Left ventricle myocardium superior (tissue), 1 donor: ENCODE measurements at regions not wholly inside any gene's neighbourhood (a gene's known extent, or its start where the extent isn't known, plus 50 kb on each side); places are given as distances from the start of the nearest gene placed in this dataset.

Experiments used
- ATAC-seq: fragments of 200-7000 bp; cut with Tn5 transposase; one replicate; pipeline ENCODE4 v1.9.1; 2020; ENCODE audit warnings: mild to moderate bottlenecking, moderate library complexity
- DNase-seq: peaks from one replicate; pipeline ENCODE4 v3.0.0-alpha.2; 2020
- intact Hi-C: fragments of 100-400 bp; cut with micrococcal nuclease; formaldehyde crosslinking; loops from one replicate; pipeline ENCODE4 v1.11.0; 2022
- donor health status: DM: no; HTN: yes; CAD: no; lungs with severe emphysema.

GRCh38 chr22:27631641-27632040 lies 169.9 kb downstream of the MN1 start:
- DNase-seq: no peak
- no peak for ATAC-seq
- intact Hi-C loops: no loop called here

GRCh38 chr22:27632451-27633295 lies 168.9 kb downstream of the MN1 start:
- DNase-seq (peak; percentile 86), ATAC-seq (peak; percentile 86)
- intact Hi-C loops: no loop called here

DNA sequence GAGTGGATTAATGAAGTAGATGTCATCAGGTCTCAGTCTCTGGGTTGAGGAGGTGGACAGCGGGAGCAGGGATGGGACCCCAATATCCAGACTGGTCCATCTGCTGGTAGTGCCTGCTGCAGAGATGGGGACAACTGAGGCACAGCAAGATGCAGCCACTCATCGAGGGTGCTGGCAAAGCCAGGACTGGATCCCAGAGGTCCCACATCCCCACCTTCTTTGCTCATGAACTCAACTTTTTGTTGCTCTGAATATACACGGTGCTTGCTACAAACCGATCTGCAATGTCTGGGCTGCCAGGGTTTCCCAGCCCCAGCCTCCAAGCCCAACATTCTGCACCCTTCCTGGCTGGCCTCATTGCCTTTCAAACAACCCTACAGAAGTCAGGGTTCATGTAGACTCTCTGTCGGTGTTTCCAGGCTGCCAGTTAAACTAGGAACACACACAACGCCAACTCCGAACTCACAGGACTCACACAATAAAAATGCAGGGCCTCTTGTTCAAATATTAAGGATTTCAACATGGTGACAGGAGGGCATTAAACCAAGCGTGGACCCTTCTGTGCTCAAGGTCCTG lies 168.2 kb downstream of the MN1 start:
- no peak for ATAC-seq
- intact Hi-C loops: no loop called here

DNA sequence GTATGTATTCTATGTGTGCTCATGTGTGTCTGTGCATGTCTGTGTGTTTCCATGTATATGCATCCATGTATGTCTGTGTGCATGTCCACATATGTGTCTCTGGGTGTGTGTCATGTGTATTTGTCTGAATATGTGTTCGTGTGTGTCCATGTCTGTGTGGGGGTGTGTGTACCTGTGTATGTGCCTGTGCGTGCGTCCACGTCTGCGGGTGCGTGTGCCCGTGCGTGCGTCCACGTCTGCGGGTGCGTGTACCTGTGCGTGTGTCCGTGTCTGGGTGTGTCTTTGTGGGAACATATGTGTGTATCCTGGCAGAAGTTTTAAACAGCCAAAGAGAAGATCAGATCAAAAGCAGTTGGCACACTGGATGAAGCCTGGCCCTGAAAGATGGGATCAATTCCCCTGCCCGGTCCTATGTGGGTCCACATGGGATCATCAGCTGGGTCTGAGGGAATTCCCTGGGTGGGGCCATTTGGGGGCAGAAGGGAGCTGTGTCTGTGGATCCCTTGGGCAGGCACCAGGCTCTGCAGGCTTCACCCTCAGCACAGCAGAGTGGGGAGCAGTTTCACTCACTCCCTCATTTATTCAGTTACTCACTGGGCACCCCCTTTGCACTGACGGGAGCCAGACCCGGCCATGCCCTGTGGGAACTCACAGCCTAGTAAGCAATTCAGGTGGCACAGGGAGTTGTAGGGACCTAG lies 167.4 kb downstream of the MN1 start:
- intact Hi-C loops: no loop called here
- no peak for DNase-seq
- ATAC-seq: no peak

More for the DNA sequence above, 168.2 kb downstream of the MN1 start:
- DNase-seq: no peak

DNA sequence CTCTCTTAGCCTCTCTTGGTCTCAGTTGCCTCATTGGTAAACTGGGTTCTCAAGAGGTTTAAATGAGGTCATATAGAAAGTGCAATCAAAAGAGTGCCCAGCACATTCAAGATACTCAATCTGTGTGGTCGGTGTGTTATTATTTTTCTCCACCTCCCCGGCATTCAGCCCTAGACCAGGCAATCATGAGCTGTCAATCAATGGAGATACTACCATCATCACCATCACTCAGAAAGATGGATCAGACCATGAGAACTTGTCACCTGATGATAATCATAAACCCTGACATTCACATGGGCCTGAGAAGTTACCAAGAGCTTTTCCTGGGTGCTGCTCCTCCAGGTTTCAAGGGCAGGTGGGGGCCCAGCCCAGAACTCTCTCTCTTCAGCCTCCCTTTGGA lies 166.1 kb downstream of the MN1 start:
- no peak for ATAC-seq
- intact Hi-C loops: no loop called here

DNA sequence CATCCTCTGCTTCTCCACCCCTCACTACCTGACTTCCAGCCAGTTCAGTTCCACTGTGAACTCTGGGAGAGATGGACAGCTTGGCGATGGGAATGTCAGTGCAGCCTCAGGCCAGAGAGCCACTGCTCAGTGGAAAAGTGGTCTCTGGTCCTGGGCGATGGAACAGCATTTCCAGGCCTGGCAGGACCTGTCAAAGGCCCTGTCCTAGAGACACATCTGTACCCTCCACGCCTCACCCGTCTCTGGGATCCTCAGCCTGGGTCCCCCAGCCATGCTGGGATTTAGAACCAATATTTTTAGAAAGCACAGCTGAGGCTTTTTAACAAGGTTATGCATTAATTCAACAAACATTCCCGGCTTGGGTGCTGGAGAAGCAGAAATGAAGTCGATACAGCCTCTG lies 165.7 kb downstream of the MN1 start:
- ATAC-seq (no peak), DNase-seq (no peak)
- intact Hi-C loops: no loop called here

More for the DNA sequence above, 166.1 kb downstream of the MN1 start:
- no peak for DNase-seq

DNA sequence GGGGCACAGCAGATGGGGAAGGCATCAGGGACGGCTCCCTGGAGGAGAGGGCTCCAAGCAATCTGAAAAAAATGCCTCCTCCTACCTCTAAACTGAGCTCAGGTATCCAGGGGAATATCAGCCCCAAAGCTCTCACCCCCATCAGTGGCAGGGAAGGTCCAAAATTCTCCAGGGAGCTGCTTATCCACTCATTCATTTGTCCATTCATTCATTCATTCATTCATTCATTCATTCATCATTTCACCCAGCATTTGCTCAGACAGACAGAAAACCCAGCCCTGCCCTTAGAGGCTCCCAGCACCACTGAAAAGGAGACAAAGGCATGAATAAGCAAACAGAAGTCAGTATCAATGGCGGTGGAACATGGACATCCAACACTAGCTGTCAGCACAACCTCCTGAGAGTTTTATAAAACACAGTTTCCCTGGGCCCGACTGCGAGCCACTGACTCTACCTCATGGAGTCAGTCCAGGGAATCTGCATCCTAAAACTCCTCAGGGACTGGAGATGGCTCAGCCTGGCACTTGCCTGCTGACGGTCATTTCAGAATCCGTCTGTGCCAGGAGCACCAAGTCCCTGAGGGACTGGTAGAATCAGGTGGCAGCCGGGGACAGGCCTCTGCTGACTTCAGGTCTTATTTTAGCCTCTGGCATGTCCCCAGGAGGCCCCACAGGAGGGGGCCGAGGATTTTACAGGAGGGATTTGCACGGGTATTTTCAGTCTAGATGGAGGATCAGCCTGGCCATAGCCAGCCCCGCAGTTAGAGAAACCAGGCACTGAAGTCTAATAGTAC lies 164.6 kb downstream of the MN1 start:
- ATAC-seq: peak; percentile 85
- intact Hi-C loops: no loop called here

DNA sequence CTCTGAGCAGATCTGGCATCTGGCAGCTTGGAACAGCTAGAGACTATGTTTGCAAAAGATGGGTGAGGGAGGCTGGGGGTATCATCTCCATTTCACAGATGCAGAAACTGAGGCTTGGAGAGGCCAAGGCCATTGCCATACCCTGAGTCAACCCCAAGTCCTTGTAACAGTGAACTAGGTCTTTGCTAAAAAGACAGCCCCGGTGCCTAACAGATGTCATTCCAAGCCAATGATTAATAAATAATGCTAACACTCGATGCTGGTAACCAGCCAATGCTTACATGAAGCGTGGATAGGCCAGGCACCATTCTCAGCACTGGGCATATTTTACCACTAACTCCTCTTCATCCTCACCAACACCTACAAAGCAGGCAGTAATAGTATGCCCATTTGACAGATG lies 164.0 kb downstream of the MN1 start:
- DNase-seq (no peak), ATAC-seq (no peak)
- intact Hi-C loops: no loop called here

More for the DNA sequence above, 164.6 kb downstream of the MN1 start:
- DNase-seq: peak; percentile 79

GRCh38 chr22:27638329-27639233 lies 163.0 kb downstream of the MN1 start:
- ATAC-seq (no peak), DNase-seq (no peak)
- intact Hi-C loops: no loop called here

- intact Hi-C loops: no loop called here
- DNase-seq: no peak
These were observed 162.1 kb downstream of the MN1 start for GRCh38 chr22:27639248-27640086.

GRCh38 chr22:27641049-27641795 lies 160.3 kb downstream of the MN1 start:
- DNase-seq: no peak
- intact Hi-C loops: no loop called here
- no peak for ATAC-seq

More at GRCh38 chr22:27639248-27640086, 162.1 kb downstream of the MN1 start:
- ATAC-seq: no peak

- ATAC-seq (no peak), DNase-seq (no peak)
- intact Hi-C loops: no loop called here
These were observed 159.3 kb downstream of the MN1 start for GRCh38 chr22:27642104-27642800.

DNA sequence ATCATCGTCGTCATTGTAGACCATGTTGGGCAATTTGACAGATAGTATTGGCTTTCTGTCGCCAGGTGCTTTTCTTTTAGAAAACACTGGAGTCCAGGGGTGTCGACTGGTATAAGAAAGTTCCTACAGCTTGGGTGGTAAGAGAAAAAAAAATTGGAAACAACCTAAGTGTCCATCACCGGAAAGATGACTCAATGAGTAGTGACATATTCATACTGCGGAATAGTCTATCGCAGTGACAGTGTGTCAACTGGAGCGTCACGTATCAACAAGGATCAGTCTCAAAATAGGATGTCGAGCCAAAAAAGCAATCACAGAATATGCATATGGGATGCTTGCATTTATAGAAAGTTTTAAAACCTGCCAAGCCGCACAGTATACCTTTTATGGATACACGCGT lies 157.6 kb downstream of the MN1 start:
- no peak for DNase-seq
- intact Hi-C loops: no loop called here
- ATAC-seq: no peak

DNA sequence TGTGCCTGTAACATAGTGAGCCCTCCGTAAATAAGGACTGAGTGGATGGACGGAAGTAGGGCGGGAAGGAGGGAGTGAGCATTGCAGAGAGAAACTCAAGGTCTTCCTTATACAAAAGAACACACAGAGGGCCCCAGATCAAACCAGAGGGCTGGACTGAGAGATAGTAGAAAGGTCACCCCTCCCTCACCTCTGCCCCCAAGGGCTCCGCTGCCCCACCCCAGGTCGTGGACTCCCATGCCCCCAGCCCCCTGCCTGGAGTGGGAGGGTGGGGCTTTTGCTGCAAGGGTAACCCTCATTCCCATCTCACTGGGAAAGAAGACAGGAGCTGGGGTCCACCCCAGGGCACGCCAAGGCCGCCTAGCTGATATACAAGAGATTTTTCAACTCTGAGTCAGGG lies 157.0 kb downstream of the MN1 start:
- intact Hi-C loops: no loop called here
- ATAC-seq (no peak), DNase-seq (no peak)

DNA sequence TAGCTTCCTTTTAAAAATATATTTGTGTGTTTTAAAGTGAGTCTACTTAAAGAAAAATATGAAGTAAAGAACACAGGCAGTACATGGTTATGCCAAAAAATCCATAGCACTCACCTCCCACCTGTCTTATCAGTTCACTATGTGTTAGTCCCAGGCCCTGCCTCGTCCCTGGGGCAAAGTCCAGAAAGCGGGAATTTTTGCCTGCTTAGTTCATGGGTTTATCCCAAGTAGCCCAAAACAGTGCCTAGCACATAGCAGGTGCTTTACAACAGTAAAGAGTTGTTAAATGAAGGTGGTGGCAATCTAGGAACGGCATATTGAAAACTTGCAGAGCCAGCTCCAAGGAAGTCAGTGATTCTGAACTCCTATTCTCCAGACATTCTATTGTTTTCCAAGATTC lies 154.0 kb downstream of the MN1 start:
- intact Hi-C loops: no loop called here
- DNase-seq (no peak), ATAC-seq (no peak)

DNA sequence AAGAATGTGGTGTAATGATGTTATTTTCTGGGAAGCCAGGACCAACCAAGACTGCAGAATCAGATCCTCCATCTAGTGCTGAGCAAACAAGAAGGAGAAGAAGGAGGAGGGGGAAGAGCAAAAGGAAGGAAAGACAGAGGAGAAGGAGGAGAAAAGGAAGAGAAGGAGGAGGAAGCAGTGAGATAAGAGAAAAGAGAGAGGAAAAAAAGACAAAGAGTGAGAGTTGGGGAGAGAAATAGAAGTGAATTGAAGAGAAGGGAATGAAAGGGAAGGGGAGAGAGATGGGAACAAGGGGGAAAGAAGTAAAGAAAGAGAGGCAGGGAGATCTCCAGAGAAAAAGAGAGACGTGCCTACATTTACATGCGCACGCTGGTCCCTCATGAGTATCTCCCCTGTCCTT lies 153.5 kb downstream of the MN1 start:
- ATAC-seq (no peak), DNase-seq (no peak)
- intact Hi-C loops: no loop called here
